Urinary bladder (tissue), 3 donors: ENCODE measurements at regions not wholly inside any gene's neighbourhood (a gene's known extent, or its start where the extent isn't known, plus 50 kb on each side); places are given as distances from the start of the nearest gene placed in this dataset.

Source experiments
- DNase-seq: peaks from one replicate; pipeline ENCODE4 v3.0.0-alpha.2; 2015; ENCODE audit errors: extremely low spot score
- H3K27ac ChIP-seq: one replicate; pipeline ENCODE4 v1.5.1; 2013; ENCODE audit warnings: low read depth, mild to moderate bottlenecking, moderate library complexity
- H3K36me3 ChIP-seq: one replicate; pipeline ENCODE4 v1.6.1; 2013; ENCODE audit warnings: mild to moderate bottlenecking, moderate library complexity; ENCODE audit not compliant: insufficient read depth
- H3K4me1 ChIP-seq: one replicate; pipeline ENCODE4 v1.6.1; 2013; ENCODE audit warnings: mild to moderate bottlenecking, moderate library complexity; ENCODE audit not compliant: insufficient read depth
- H3K4me3 ChIP-seq: one replicate; pipeline ENCODE4 v1.5.1; 2013; ENCODE audit warnings: low read depth, low read length
- WGBS: extraction: QIAGEN DNeasy Blood & Tissue Kit; methylation state at CpG from one replicate; pipeline ENCODE4 v1.1.7; 2013; 5-methylcytosine and 5-hydroxymethylcytosine counted together
- donor health status: healthy with polysubstance abuse.
- donor health status: healthy.

DNA sequence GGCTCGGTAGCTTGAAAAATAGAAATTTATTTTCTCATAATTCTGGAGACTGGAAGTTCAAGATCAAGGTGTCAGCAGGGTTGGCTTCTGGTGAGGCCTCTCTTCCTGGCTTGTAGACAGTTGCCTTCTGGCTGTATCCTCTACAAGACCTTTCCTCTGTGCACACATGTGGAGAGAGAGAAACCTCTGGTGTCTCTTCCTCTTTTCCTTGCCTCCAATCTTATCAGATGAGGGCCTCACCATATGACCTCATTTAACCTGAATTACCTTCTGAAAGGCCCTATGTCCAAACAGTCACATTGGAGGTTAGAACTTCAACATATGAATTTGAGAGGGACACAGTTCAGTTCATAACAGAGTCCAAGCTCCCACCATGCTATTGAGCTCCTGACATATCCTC, 166.4 kb downstream of the TTC8 start:
- no peaks in the 10 kb centered on the region for H3K4me1 ChIP-seq
- no peak overlapping the region for H3K27ac ChIP-seq
- no peak for DNase-seq
- no peaks in the 10 kb centered on the region for H3K36me3 ChIP-seq
- no peak overlapping the region for H3K4me3 ChIP-seq
- WGBS = 78% methylated on average over 1 of the region's 1 CpG

DNA sequence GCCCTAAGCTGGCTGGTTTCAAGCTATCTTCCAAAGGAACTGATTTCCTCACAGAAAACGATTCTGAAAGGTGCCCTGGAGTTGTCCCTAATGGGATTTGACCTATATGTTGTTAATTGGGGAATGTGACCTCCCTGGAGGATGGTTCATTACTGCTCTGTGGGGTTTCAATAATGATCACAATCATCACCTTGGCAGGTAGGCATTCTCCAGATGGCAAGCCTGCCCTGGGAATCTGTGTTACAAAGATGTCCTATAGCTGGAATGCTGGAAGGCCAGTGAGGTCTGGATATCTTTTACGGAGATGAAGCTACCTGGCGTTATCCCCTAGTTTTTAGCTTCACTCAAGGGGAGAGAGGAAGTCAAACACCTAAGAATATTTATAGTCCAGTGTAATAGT, 167.6 kb downstream of the TTC8 start:
- H3K36me3 ChIP-seq = no peaks in the 10 kb centered on the region
- no peak overlapping the region for H3K27ac ChIP-seq
- DNase-seq = no peak
- no peaks in the 10 kb centered on the region for H3K4me1 ChIP-seq
- 64% methylated on average over 3 of the region's 3 CpGs for WGBS
- no peak overlapping the region for H3K4me3 ChIP-seq

DNA sequence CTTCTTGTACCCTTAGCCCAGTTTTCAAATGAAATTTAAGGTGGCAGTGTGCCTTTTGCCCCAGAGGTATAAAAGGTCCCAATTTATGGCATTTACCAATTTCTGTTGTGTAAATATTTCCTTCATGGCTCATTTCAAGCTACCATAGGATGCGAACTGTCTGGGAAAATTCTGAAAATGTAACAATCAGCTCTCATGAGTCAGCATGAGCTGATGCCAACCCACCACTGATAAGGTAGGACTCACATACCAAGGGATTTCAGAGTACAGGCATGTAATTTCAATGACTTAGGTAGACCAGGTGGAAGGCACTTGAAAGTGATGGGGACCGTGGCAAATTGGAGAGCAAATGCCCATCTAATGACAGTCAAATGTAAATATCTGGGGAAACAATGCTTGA, 169.5 kb downstream of the TTC8 start:
- Histone ChIP-seq H3K27ac (no peak overlapping the region), H3K4me3 (no peak overlapping the region), H3K36me3 (no peaks in the 10 kb centered on the region), H3K4me1 (no peaks in the 10 kb centered on the region)
- 75% methylated on average over 2 of the region's 2 CpGs for WGBS
- DNase-seq = no peak

DNA sequence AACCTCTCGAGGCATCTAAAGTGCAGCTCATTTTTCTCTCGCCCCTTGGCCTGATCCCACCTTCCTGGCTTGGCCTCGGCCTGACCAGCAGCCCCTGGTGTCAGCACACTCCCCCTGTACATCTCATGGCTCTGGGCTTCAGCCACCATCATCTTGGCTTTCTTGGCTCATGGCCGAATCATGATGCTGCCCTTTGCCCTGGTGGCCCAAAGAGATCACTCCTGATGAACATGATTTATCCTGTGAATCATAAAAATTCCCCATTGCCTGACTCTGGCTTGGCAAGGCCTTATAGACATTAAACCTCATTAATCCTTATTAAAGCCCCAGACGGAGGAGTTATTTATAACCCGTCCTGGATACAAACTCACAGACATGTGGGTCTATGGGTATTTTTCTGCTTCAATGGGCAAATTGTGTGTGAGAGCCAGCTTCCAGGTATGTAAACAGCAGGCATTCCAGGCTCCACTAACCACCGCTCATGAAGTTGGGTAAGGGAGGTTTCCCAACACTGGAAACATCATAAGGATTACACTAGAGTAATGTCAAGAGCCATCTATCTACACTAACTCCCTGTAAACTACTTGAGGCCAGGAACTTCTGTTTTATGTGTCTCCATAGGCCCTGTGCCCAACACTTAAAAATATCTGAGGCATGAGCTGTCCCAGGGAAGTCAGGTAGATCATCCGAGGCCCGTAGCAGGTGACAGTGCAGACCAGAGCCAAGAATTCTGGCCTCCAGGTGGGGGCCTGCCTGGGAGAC, 171.2 kb downstream of the TTC8 start:
- no peak overlapping the region for H3K4me3 ChIP-seq
- H3K4me1 ChIP-seq = no peaks in the 10 kb centered on the region
- no peak for DNase-seq
- no peaks in the 10 kb centered on the region for H3K36me3 ChIP-seq
- 58% methylated on average over 9 of the region's 9 CpGs for WGBS
- H3K27ac ChIP-seq = no peak overlapping the region

DNA sequence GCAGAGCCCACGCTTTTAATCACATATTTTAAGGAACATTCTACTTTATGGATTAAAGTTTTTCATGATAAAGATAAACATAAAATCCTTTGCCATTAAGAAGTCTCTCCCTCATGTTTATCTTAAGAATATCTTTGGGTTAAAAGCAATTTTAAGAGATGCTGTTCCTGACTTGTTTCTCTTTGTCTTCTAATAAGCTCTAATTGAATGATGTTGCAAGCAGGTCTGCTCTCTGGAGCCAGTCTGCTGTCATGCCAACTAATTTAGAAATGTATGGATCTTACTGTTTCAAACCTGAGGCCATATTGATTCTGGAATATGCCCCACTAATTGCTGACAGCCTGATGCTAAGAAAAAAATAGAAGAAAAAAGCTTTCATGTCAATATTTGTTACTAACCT, 173.6 kb downstream of the TTC8 start:
- H3K36me3 ChIP-seq = no peaks in the 10 kb centered on the region
- no peaks in the 10 kb centered on the region for H3K4me1 ChIP-seq
- peak; percentile 43 for DNase-seq
- H3K27ac ChIP-seq = no peak overlapping the region
- no peak overlapping the region for H3K4me3 ChIP-seq
- WGBS = 28% methylated on average over 1 of the region's 1 CpG

DNA sequence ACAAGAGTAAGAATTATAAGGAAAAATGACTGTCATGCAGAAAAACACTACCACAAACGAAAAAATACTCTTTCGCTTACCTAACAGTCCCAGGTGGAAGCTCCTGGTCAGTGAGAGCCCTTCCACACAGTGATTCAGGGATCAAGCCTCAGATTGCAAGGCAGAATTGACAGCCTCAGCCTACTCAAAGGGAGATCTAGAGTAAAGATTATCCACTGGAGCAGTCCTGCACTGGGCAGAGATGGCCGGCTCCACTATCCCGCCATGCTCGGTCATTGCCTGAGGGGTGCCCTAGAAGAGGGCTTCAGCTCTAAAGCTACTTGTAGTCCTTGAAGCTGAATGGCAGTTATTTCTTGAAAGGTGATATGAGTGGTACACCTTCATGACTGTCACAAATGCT, 174.7 kb downstream of the TTC8 start:
- DNase-seq = no peak
- 89% methylated on average over 5 of the region's 5 CpGs for WGBS
- Histone ChIP-seq H3K27ac (no peak overlapping the region), H3K36me3 (no peaks in the 10 kb centered on the region), H3K4me3 (no peak overlapping the region), H3K4me1 (no peaks in the 10 kb centered on the region)

DNA sequence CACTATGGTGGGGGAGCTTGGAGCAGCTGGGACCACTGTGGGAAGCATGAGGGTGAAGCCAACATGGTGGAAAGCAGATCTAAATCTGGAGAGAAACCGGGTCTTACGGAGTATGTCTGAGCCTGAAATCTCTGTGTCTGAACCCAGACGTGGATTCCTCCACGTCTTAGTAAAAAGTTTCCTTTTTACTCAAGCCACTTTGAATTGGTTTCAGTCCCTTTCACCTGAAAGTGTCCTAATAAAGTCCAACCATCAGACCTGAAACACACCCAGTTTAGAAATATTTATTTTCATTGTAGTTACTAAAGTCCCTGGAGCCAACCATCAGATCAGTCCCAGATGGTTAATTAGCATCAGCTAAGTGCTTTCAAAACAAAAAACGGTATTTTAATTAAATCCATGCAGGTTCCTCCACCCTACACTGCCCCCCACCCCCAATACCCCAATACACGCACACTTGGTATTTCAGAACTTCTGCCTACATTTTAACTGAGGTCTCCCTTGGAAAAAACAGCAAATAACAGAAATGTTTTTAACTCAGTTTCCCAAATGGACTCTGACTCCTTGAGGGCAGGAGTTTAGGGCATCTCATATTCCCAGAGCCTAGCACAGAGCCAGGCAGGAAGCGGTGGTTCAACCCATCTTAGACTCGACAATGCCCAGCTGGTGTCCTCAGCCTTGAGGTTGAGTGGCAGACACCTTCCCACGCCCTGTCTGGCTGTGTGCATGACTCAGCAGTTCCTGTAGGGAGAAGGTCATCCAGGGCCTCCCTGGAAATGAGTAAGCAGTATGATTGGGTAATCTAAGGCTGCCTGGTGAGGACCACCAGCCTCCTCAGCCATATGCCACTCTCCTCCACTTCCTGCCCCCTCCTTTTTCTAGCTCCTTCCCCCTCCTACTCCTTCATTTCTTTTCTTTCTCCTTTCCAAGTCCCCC, 175.8 kb downstream of the TTC8 start:
- DNase-seq = no peak
- Histone ChIP-seq H3K4me3 (no peak overlapping the region), H3K27ac (no peak overlapping the region), H3K4me1 (no peaks in the 10 kb centered on the region), H3K36me3 (no peaks in the 10 kb centered on the region)
- 71% methylated on average over 9 of the region's 9 CpGs for WGBS

DNA sequence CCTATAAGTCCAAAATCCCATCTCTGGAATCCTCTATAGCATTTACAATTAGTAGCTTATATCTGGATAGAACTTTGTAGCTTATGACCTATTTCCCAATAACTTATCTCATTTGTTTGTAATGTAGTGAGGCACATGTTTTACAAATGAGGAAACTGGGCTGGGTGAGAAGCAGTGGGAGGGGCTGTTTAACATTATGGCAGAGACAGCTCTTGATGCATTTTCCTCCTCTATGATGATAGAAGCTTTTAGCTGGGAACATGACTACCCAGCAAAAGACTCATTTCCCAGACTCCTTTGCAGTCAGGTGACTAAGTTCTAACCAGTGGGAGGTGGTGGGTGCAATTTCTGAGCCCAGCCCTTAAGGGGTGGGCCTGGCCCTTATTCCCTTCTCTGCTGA, 179.7 kb downstream of the TTC8 start:
- no peak overlapping the region for H3K4me3 ChIP-seq
- no peaks in the 10 kb centered on the region for H3K36me3 ChIP-seq
- no peaks in the 10 kb centered on the region for H3K4me1 ChIP-seq
- no peak overlapping the region for H3K27ac ChIP-seq
- no peak for DNase-seq

DNA sequence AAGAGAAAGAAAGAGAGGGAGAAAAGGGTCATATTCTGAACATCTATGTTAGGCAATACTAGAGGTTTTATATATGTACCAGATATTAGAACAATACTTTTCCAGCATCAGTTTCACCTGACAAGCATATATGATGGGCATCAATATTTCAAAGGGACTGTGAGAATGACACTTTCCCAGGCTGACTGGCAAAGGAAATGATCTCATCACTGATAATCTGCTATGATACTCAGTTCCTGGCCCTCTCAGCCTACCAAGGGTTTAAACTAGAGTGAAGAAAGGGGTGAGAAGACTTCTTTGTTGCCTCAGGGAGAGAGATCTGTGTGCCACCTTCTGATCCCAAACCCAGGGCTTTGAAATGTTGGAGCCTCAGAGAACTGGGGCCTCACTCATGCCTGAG, 183.5 kb downstream of the TTC8 start:
- DNase-seq = no peak

DNA sequence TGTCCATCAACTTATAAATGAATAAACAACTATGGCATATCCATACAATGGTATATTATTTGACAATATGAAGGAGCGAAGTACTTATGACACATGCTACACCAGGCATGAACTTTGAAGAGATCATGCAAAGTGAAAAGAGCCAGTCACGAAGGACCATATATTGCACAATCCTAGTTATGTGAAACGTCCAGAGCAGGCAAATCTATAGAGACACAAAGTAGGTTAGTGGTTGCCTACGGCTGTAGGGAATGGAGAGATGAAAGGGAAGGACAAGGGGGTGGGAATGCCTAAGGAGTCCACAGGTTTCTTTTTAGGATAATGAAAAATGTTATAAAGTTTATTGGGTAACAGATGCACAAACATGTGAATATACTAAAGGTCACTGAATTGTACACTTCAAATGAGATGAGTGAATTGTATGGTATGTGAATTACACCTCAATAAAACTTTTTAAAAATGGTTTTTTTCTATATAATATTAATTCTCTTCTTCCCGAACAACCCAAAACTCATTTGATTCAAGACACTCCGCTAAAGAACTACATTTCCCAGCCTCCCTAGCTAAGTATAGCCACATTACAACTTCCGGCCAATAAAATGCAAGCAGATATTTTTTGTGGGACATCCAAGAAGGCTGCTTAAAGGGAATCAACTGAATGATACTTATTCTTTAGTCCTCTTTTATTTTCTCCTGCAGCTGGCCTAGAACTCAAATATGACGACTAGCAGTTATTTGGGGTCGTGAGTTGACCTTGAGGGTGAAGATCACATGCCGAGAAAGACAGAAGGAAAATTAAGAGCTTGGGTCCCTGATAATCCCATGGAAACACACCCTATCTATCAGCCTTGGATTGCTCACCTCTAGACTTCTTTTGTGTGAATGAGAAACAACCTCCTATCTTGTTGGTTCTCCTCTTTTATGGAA, 187.2 kb downstream of the TTC8 start:
- WGBS = 74% methylated on average over 10 of the region's 10 CpGs
- no peak for DNase-seq
- Histone ChIP-seq H3K4me1 (no peaks in the 10 kb centered on the region), H3K4me3 (no peak overlapping the region), H3K27ac (no peak overlapping the region), H3K36me3 (no peaks in the 10 kb centered on the region)

More for the DNA sequence above, 183.5 kb downstream of the TTC8 start:
- Histone ChIP-seq H3K36me3 (no peaks in the 10 kb centered on the region), H3K4me3 (no peak overlapping the region), H3K27ac (no peak overlapping the region), H3K4me1 (no peaks in the 10 kb centered on the region)

DNA sequence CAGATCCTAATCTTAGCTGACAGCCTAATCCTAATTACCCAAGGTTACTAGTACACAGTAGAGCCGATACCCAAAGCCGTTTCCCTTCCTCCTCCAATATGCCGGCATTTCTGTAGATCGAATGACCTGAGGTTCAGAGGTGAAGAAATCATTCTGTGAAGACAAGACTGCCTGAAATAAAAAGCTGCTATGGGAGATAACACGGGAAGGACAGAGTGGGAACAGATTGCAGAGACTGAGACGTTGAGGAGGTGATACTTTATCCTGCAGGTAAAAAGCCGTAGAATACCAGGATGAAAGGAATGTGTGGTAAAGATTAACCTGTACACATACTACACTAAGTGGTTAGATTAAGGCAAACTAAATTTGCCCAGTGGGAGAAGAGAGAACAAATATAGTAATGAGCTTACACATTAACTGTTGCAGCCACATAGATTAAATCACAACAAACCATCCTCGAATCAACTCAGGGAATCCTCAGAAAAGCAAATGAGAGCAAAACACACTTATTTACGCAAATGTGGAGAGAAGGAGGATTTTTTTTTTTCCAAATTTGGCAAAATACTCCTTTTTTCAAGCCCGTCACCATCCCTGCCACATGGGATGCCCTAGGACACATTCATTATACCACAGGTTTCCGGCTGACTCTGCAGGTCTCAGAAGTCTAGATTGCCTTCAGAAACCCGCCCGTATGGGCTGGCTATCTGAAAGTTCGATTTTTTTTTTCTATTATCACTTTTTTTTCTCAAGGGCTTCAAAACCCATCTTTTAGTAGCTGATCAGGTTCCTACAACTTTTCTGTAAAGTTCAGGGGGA, 188.0 kb downstream of the TTC8 start:
- DNase-seq = no peak
- H3K36me3 ChIP-seq = no peaks in the 10 kb centered on the region
- H3K4me3 ChIP-seq = no peak overlapping the region
- H3K27ac ChIP-seq = no peak overlapping the region
- H3K4me1 ChIP-seq = no peaks in the 10 kb centered on the region
- WGBS = 61% methylated on average over 14 of the region's 14 CpGs

DNA sequence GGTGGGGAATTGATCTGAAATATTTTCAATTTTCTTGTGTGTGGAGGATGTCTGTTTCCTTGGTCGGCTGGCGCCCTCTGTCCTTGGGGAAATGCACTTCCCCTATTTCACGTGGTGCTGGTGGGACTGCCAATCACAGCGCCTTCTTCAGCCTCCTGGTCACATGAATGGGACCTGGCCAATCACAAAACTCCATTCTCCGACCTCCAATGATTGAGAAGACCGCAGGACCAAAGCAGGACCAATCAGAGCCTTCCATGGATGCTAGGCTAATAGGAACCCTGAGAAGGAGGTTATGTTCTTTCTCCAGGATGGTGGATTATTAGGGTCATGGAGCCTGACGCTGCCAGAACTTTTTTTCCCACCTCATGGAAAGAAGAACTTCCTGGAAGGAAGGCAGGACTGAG, 188.7 kb downstream of the TTC8 start:
- Histone ChIP-seq H3K4me1 (no peaks in the 10 kb centered on the region), H3K4me3 (no peak overlapping the region), H3K27ac (no peak overlapping the region), H3K36me3 (no peaks in the 10 kb centered on the region)
- DNase-seq = no peak
- WGBS = 73% methylated on average over 7 of the region's 7 CpGs
